Endothelial cell of umbilical vein (primary cell): ENCODE measurements at regions not wholly inside any gene's neighbourhood (a gene's known extent, or its start where the extent isn't known, plus 50 kb on each side); places are given as distances from the start of the nearest gene placed in this dataset.

Experiments used
- CTCF ChIP-seq, 2 donors: IDR thresholded peaks; 1 replicate in 1 of 2; 2 replicates in 1 of 2; pipeline ENCODE4 v1.5.1; 2011; ENCODE audit warnings: low read length in 2 of 2, mild to moderate bottlenecking in 2 of 2, moderate library complexity in 2 of 2, control low read depth in 1 of 2, inconsistent platforms in 1 of 2, low read depth in 1 of 2; ENCODE audit not compliant: insufficient read depth in 1 of 2; ENCODE audit errors: extremely low read depth in 1 of 2
- POLR2AphosphoS5 ChIP-seq: IDR thresholded peaks from 2 replicates; pipeline ENCODE4 v1.6.1; 2012; ENCODE audit warnings: low read depth, mild to moderate bottlenecking, control low read depth, low read length, moderate library complexity; ENCODE audit not compliant: insufficient read depth

GRCh38 chr12:25723336-25723735, 170.3 kb upstream of the LMNTD1 start:
- TF ChIP-seq POLR2AphosphoS5 = no peak
- no peak for TF ChIP-seq CTCF (IDR thresholded peaks at IDR 0.05; ENCODE audit: extremely low read depth in 1 of 2, insufficient read depth in 1 of 2, low read depth in 1 of 2, low read length in 2 of 2)
